ENCODE measurements at regions not wholly inside any gene's neighbourhood (a gene's known extent, or its start where the extent isn't known, plus 50 kb on each side); places are given as distances from the start of the nearest gene placed in this dataset.

DNA sequence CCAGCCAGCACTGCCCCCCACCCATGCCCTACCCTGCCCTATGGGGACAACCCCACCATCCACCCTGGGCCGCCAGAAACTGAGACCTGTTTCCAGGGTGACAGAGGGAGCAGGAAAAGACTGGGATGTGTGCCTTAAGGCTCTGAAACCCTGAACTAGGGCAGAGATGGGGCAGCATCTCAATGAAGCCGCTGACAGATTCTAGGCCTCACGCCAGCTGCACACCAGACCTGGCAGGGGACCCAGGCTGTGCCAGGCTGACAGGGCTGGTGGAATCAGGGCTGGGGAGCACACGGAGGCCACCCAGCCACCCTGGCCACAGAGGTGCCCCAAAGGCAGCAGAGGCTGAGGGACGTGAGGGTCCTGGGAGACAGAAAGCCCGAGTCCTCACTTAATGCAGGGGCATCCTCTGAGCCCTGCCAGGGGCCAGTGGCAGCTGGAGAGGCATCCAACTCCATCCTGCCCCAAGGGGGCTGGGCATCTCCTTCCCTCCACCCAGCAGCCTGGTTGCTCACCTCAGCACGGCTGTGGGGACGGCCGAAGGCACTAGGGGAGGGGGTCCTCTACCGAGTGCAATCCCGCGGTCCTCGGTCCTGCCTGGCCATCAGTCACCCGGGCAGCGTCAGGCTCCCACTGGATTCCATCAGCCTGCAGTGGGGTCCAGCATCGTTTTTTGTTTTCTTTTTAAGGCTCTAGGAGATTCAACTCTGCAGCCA lies 169.2 kb downstream of the ZFP36L2 start:
- no peak overlapping the region for H2AFZ ChIP-seq (ENCODE audit: low read length)
- no peaks in the 10 kb centered on the region for H3K9me3 ChIP-seq (ENCODE audit: control insufficient read depth, insufficient read depth, low read depth, low read length)
- no peaks in the 10 kb centered on the region for H3K79me2 ChIP-seq (ENCODE audit: control insufficient read depth, insufficient read depth, low read length)
- no peak overlapping the region for H3K9ac ChIP-seq (ENCODE audit: insufficient read depth, low read length)
- no peak overlapping the region for H3K27ac ChIP-seq (ENCODE audit: insufficient read depth, low read length)
- H3K4me1 ChIP-seq (ENCODE audit: control insufficient read depth, extremely low read depth, insufficient read depth, low read length), result peaks cover 9% of the 10 kb centered on the region
- no peaks in the 10 kb centered on the region for H3K27me3 ChIP-seq (ENCODE audit: control insufficient read depth, insufficient read depth, low read length)
- no peak for DNase-seq (ENCODE audit: low read depth in 2 of 2)
- no peak overlapping the region for H3K4me3 ChIP-seq (replicated peaks in 1 of 4; ENCODE audit: control extremely low read depth in 1 of 4, insufficient read depth in 1 of 4, low read depth in 3 of 4, low read length in 4 of 4)
- no peaks in the 10 kb centered on the region for H4K20me1 ChIP-seq (ENCODE audit: control insufficient read depth, extremely low read depth, insufficient read depth, low read length)
- H3K4me2 ChIP-seq (ENCODE audit: extremely low read depth, insufficient read depth, low read length), result no peak overlapping the region
- no peaks in the 10 kb centered on the region for H3K36me3 ChIP-seq (ENCODE audit: control insufficient read depth, insufficient read depth, low read length)
- TF ChIP-seq EZH2 (IDR thresholded peaks at IDR 0.05; ENCODE audit: low read length, missing control alignments), result no peak
- TF ChIP-seq, protein P1, sequence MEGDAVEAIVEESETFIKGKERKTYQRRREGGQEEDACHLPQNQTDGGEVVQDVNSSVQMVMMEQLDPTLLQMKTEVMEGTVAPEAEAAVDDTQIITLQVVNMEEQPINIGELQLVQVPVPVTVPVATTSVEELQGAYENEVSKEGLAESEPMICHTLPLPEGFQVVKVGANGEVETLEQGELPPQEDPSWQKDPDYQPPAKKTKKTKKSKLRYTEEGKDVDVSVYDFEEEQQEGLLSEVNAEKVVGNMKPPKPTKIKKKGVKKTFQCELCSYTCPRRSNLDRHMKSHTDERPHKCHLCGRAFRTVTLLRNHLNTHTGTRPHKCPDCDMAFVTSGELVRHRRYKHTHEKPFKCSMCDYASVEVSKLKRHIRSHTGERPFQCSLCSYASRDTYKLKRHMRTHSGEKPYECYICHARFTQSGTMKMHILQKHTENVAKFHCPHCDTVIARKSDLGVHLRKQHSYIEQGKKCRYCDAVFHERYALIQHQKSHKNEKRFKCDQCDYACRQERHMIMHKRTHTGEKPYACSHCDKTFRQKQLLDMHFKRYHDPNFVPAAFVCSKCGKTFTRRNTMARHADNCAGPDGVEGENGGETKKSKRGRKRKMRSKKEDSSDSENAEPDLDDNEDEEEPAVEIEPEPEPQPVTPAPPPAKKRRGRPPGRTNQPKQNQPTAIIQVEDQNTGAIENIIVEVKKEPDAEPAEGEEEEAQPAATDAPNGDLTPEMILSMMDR (conservative IDR thresholded peaks at IDR 0.05 in 1 of 2, IDR thresholded peaks at IDR 0.05 in 1 of 2; ENCODE audit: low read depth in 1 of 2, low read length in 2 of 2), result no peak

GRCh38 chr2:43055985-43056384 lies 170.4 kb downstream of the ZFP36L2 start:
- DNase-seq (ENCODE audit: low read depth in 2 of 2), result no peak
- H3K9ac ChIP-seq (ENCODE audit: insufficient read depth, low read length), result no peak overlapping the region
- no peaks in the 10 kb centered on the region for H3K36me3 ChIP-seq (ENCODE audit: control insufficient read depth, insufficient read depth, low read length)
- TF ChIP-seq EZH2 (IDR thresholded peaks at IDR 0.05; ENCODE audit: low read length, missing control alignments), result no peak
- TF ChIP-seq, protein P1 (conservative IDR thresholded peaks at IDR 0.05 in 1 of 2, IDR thresholded peaks at IDR 0.05 in 1 of 2; ENCODE audit: low read depth in 1 of 2, low read length in 2 of 2), result no peak
- H3K4me3 ChIP-seq (replicated peaks in 1 of 4; ENCODE audit: control extremely low read depth in 1 of 4, insufficient read depth in 1 of 4, low read depth in 3 of 4, low read length in 4 of 4), result no peak overlapping the region
- no peaks in the 10 kb centered on the region for H3K27me3 ChIP-seq (ENCODE audit: control insufficient read depth, insufficient read depth, low read length)
- no peaks in the 10 kb centered on the region for H4K20me1 ChIP-seq (ENCODE audit: control insufficient read depth, extremely low read depth, insufficient read depth, low read length)
- H3K9me3 ChIP-seq (ENCODE audit: control insufficient read depth, insufficient read depth, low read depth, low read length), result no peaks in the 10 kb centered on the region
- H2AFZ ChIP-seq (ENCODE audit: low read length), result no peak overlapping the region
- no peak overlapping the region for H3K4me2 ChIP-seq (ENCODE audit: extremely low read depth, insufficient read depth, low read length)
- no peak overlapping the region for H3K27ac ChIP-seq (ENCODE audit: insufficient read depth, low read length)
- peaks cover 13% of the 10 kb centered on the region for H3K4me1 ChIP-seq (ENCODE audit: control insufficient read depth, extremely low read depth, insufficient read depth, low read length)
- H3K79me2 ChIP-seq (ENCODE audit: control insufficient read depth, insufficient read depth, low read length), result no peaks in the 10 kb centered on the region

GRCh38 chr2:43055086-43055912 lies 171.1 kb downstream of the ZFP36L2 start:
- H4K20me1 ChIP-seq (ENCODE audit: control insufficient read depth, extremely low read depth, insufficient read depth, low read length), result no peaks in the 10 kb centered on the region
- TF ChIP-seq, protein P1 (conservative IDR thresholded peaks at IDR 0.05 in 1 of 2, IDR thresholded peaks at IDR 0.05 in 1 of 2; ENCODE audit: low read depth in 1 of 2, low read length in 2 of 2), result no peak
- TF ChIP-seq EZH2 (IDR thresholded peaks at IDR 0.05; ENCODE audit: low read length, missing control alignments), result no peak

More at GRCh38 chr2:43055086-43055912, 171.1 kb downstream of the ZFP36L2 start:
- H3K4me3 ChIP-seq (replicated peaks in 1 of 4; ENCODE audit: control extremely low read depth in 1 of 4, insufficient read depth in 1 of 4, low read depth in 3 of 4, low read length in 4 of 4), result no peak overlapping the region
- H3K36me3 ChIP-seq (ENCODE audit: control insufficient read depth, insufficient read depth, low read length), result no peaks in the 10 kb centered on the region
- peaks cover 17% of the 10 kb centered on the region for H3K4me1 ChIP-seq (ENCODE audit: control insufficient read depth, extremely low read depth, insufficient read depth, low read length)
- DNase-seq (ENCODE audit: low read depth in 2 of 2), result no peak
- no peak overlapping the region for H3K9ac ChIP-seq (ENCODE audit: insufficient read depth, low read length)
- no peak overlapping the region for H3K4me2 ChIP-seq (ENCODE audit: extremely low read depth, insufficient read depth, low read length)
- H2AFZ ChIP-seq (ENCODE audit: low read length), result no peak overlapping the region
- H3K27ac ChIP-seq (ENCODE audit: insufficient read depth, low read length), result no peak overlapping the region
- no peaks in the 10 kb centered on the region for H3K27me3 ChIP-seq (ENCODE audit: control insufficient read depth, insufficient read depth, low read length)
- H3K79me2 ChIP-seq (ENCODE audit: control insufficient read depth, insufficient read depth, low read length), result no peaks in the 10 kb centered on the region
- H3K9me3 ChIP-seq (ENCODE audit: control insufficient read depth, insufficient read depth, low read depth, low read length), result no peaks in the 10 kb centered on the region

Data from fibroblast of lung (primary cell).